Cardiac fibroblast (primary cell): ENCODE measurements at regions not wholly inside any gene's neighbourhood (a gene's known extent, or its start where the extent isn't known, plus 50 kb on each side); places are given as distances from the start of the nearest gene placed in this dataset.
"Not testable (repeated sequence)": the region's sequence is repeated elsewhere in the genome, so short reads cannot be mapped to it uniquely, and the experiment has no call there.

Source experiments
- DNase-seq, 2 donors: peaks; one replicate each; pipeline versions ENCODE4 v3.0.0 to v3.0.0-alpha.2; 2010; ENCODE audit warnings: low read depth in 2 of 2
- H3K4me3 ChIP-seq, 2 donors: replicated peaks in 1 of 2; 1 replicate in 1 of 2; 2 replicates in 1 of 2; pipeline ENCODE4 v1.5.1; 2011; ENCODE audit warnings: low read depth in 2 of 2, low read length in 2 of 2, mild to moderate bottlenecking in 2 of 2, moderate library complexity in 1 of 2
- TF ChIP-seq, protein P1 (sequence below): IDR thresholded peaks from one replicate; pipeline ENCODE4 v1.5.1; 2011; ENCODE audit warnings: low read depth, mild to moderate bottlenecking, low read length, inconsistent platforms

DNA sequence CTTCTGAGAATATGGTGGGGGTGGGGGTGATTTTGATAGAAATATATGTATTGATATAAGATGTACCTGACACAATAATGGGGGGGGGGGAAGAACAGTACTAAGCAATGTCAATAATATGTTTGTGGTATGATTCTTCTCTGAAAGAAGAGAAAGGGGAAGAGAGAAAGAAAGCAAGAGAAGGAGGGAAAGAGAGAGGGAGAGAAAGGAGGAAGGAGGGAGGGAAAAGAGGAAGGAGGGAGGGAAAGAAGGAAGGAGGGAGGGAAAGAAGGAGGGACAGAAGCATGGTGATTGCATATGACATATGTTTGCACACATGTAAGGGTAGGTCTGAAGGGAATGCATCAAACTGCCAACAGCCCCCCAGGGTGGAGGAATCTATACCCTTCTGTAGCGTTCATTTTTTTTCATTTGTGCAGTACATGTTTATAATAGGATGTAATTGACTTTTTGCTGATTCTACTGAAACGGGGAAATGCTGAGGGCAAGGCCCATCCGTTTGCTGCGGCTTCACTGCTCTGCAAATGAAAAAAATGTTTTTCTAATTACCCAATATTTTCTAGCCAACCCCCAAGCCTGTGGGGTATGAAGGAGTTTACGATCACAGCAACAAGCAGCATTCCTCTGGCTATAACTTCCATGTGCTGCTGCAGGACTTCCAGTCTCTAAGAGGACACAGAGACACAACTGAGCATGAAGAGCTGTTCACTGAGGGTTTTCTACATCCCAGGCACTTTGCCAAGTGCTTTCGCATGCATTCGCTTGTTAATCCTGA, 119.3 kb upstream of the ZC3H12A start:
- H3K4me3 ChIP-seq, result no peak overlapping the region
- TF ChIP-seq, protein P1, sequence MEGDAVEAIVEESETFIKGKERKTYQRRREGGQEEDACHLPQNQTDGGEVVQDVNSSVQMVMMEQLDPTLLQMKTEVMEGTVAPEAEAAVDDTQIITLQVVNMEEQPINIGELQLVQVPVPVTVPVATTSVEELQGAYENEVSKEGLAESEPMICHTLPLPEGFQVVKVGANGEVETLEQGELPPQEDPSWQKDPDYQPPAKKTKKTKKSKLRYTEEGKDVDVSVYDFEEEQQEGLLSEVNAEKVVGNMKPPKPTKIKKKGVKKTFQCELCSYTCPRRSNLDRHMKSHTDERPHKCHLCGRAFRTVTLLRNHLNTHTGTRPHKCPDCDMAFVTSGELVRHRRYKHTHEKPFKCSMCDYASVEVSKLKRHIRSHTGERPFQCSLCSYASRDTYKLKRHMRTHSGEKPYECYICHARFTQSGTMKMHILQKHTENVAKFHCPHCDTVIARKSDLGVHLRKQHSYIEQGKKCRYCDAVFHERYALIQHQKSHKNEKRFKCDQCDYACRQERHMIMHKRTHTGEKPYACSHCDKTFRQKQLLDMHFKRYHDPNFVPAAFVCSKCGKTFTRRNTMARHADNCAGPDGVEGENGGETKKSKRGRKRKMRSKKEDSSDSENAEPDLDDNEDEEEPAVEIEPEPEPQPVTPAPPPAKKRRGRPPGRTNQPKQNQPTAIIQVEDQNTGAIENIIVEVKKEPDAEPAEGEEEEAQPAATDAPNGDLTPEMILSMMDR, result no peak
- no peak for DNase-seq

DNA sequence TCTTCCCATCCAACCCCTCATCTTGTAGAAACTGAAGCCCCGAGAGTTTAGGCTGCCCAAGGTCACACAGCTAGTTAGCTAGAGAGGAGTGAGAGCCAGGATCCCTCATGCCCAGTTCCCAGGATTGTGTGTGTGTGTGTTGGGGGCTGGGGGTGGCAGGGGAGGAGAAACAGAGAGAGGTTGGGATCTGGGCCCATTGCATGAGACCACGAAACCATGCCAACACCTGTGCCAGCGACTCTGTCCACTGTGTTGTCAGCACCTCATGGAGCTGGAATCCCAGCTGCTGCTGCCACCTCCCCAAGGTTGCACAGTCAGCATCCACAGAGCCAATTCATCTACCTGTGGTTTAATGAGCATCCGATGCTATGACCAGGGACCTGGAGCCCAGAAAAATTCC, 115.4 kb upstream of the ZC3H12A start:
- H3K4me3 ChIP-seq, result no peak overlapping the region
- TF ChIP-seq, protein P1, result no peak
- no peak for DNase-seq

DNA sequence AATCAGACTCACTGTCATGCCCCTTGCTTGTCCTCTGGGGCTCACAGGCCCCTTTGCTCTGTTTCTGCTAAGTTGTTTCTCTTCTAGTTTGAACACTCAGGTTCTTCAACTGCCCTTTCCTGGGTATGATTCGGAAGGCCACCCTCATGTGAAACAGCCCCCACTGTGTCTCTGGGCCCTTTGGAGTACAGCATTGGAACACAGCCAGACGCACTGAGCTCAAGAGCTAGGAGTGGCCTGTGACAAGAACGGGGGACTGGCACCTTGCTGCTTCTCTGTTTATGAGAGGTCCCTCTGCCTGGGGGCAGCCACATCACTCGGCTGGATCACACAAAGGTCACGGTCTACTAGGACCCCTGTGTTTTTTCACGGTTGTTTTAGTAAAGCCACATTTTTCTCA, 114.4 kb upstream of the ZC3H12A start:
- no peak overlapping the region for H3K4me3 ChIP-seq
- TF ChIP-seq, protein P1, result no peak
- DNase-seq, result no peak

DNA sequence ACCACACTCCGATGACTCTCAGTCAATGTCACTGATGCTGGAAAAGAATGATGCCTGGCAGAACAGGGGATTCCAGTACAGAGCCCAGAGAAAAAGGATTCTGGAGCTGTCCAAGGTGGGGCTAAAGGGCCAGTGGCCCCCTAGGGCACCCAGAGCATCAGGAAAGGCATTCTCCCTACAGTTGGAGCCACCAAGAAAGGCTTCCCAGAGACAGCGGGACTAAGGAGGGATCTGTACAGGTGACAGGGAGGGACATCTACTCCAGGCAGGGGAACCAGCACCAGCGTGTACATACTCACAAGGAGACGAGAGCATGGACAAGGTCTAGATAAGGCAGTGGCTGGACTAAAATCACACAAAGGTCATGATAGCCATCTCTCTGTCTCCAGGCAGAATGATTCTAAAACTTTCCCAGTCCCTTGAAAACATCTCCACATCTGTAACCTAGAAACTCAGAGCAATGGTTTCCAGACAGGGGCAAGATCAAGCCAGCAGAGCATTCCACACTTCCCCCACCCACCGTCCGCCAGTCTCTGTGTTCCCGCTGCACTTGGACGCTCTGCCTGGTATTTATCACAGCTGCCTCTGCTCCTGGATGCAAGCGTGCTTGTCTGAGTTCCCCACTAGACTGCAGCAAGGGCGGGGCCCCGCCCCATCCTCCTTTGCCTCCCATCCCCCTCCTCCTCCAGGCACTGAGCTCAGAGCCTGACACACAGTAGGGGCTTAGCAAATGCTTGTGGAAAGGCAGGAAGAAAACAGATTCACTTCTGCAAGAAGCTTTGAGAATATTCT, 111.6 kb upstream of the ZC3H12A start:
- DNase-seq, result no peak
- TF ChIP-seq, protein P1, result no peak
- no peak overlapping the region for H3K4me3 ChIP-seq

DNA sequence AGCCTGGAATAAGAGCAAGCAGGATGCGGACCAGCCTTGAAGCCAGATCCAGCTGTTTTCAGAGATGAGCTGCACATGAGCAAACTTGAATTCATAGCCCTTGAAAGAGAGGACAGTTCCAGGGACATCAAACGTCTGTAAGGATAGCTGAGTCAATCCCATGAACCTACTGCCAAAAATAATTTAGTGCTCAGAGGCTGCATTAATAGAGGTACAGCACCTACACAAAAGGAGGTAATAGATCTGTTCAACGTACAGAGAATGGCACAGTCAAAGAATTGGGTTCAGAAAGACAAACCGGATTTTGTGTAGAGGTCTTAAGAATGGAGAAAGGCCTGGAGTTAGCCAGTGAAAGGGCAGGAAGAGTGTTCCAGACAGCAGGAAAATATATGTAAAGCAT, 110.8 kb upstream of the ZC3H12A start:
- no peak overlapping the region for H3K4me3 ChIP-seq
- no peak for DNase-seq

DNA sequence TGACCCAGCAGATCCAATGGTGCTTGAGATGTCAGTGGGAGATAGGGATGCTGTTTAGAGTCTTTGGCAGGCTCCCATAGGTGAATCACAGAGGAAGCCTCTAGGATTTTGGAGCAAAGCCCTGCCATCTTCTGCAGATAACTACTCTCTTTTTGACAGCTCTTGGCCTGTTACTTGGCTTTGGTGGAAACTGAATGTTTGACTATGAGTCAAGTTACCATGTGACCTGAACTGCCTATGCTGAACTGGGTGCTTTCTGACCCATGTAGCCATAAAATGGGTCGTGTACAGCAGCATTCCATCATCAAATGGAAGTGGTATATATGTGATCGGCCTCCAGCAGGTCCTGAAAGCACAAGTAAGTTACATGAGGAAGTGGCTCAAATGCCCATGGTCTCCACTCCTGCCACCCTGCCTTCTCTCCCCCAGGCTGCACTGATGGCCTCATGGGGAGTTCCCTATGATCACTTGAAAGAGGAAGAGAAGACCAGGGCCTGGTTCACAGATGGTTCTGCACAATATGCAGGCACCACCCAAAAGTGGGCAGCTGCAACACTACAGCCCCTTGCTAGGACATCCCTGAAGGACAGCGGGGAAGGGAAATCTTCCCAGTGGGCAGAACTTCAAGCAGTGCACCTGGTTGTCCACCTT, 105.6 kb upstream of the ZC3H12A start:
- not testable (repeated sequence) for H3K4me3 ChIP-seq, DNase-seq

More for the DNA sequence above, 110.8 kb upstream of the ZC3H12A start:
- TF ChIP-seq, protein P1, result no peak

DNA sequence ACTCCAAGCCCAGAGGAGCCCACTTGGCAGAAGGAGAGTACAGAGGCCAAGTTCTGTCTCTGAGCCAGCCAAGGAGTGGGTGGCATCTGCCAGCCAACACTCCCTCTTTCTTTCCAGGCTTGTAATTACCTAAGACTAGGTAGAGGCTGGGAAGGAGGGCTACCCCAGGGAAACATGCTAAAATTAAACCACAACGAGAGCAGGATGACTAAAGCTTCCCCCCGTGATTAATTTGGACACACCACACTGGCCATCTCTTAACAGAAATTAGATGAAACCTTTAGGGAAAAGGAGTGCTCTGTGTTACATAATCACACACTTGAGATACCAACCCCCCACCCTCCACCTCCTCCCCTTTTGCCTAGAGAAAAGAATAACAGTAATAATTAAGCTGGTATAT, 102.1 kb upstream of the ZC3H12A start:
- no peak for DNase-seq
- TF ChIP-seq, protein P1, result no peak
- H3K4me3 ChIP-seq, result no peak overlapping the region
